ENCODE measurements at regions not wholly inside any gene's neighbourhood (a gene's known extent, or its start where the extent isn't known, plus 50 kb on each side); places are given as distances from the start of the nearest gene placed in this dataset.

- H3K4me1 ChIP-seq, result peaks cover 0 to 13% (median 4%) of the 10 kb centered on the region in 4 donors
- H3K4me3 ChIP-seq, result no peak overlapping the region
- no peaks in the 10 kb centered on the region for H3K27me3 ChIP-seq
- WGBS (ENCODE audit: insufficient coverage, low coverage, low lambda C conversion rate, missing lambda C conversion rate), result 77% methylated on average over 3 of the region's 4 CpGs
- DNase-seq, result no peak
- no peak for ATAC-seq
- no peak overlapping the region for H3K27ac ChIP-seq
- H3K9me3 ChIP-seq, result no peaks in the 10 kb centered on the region
- TF ChIP-seq POLR2A (IDR thresholded peaks at IDR 0.05) (no peak), CTCF (IDR thresholded peaks at IDR 0.05) (no peak)
- intact Hi-C loops (cut with DNase I), result no loop called here
- no peaks in the 10 kb centered on the region for H3K36me3 ChIP-seq
Measured at GRCh38 chr5:133867341-133867740, 101.1 kb downstream of the C5orf15 start.

GRCh38 chr5:133866903-133867245, 101.6 kb downstream of the C5orf15 start:
- Histone ChIP-seq H3K4me3 (no peak overlapping the region), H3K27me3 (no peaks in the 10 kb centered on the region), H3K9me3 (no peaks in the 10 kb centered on the region), H3K27ac (no peak overlapping the region), H3K4me1 (peaks cover 0 to 13% (median 4%) of the 10 kb centered on the region in 4 donors), H3K36me3 (no peaks in the 10 kb centered on the region)
- 50% methylated on average over 3 of the region's 3 CpGs for WGBS (ENCODE audit: insufficient coverage, low coverage, low lambda C conversion rate, missing lambda C conversion rate)
- TF ChIP-seq POLR2A (IDR thresholded peaks at IDR 0.05) (no peak), CTCF (IDR thresholded peaks at IDR 0.05) (no peak)
- ATAC-seq, result no peak
- DNase-seq, result no peak
- intact Hi-C loops (cut with DNase I), result no loop called here

GRCh38 chr5:133866160-133866902, 102.1 kb downstream of the C5orf15 start:
- DNase-seq (no peak), ATAC-seq (no peak)
- WGBS (ENCODE audit: insufficient coverage, low coverage, low lambda C conversion rate, missing lambda C conversion rate), result 63% methylated on average over 5 of the region's 12 CpGs
- TF ChIP-seq CTCF (IDR thresholded peaks at IDR 0.05) (no peak), POLR2A (IDR thresholded peaks at IDR 0.05) (no peak)
- no peaks in the 10 kb centered on the region for H3K36me3 ChIP-seq
- no peak overlapping the region for H3K4me3 ChIP-seq
- H3K4me1 ChIP-seq, result peaks cover 0 to 13% (median 4%) of the 10 kb centered on the region in 4 donors
- H3K9me3 ChIP-seq, result no peaks in the 10 kb centered on the region
- no peaks in the 10 kb centered on the region for H3K27me3 ChIP-seq
- intact Hi-C loops (cut with DNase I), result no loop called here
- no peak overlapping the region for H3K27ac ChIP-seq

- Histone ChIP-seq H3K4me1 (peaks cover 0 to 13% (median 4%) of the 10 kb centered on the region in 4 donors), H3K9me3 (no peaks in the 10 kb centered on the region), H3K36me3 (no peaks in the 10 kb centered on the region), H3K27ac (no peak overlapping the region), H3K4me3 (no peak overlapping the region), H3K27me3 (no peaks in the 10 kb centered on the region)
- TF ChIP-seq CTCF (IDR thresholded peaks at IDR 0.05) (no peak), POLR2A (IDR thresholded peaks at IDR 0.05) (no peak)
- ATAC-seq (no peak), DNase-seq (no peak)
- intact Hi-C loops (cut with DNase I), result no loop called here
- WGBS (ENCODE audit: insufficient coverage, low coverage, low lambda C conversion rate, missing lambda C conversion rate), result 50% methylated on average over 2 of the region's 5 CpGs
Measured at GRCh38 chr5:133865113-133865512, 103.3 kb downstream of the C5orf15 start.

All from right lobe of liver (tissue), 6 donors.